ENCODE measurements at regions not wholly inside any gene's neighbourhood (a gene's known extent, or its start where the extent isn't known, plus 50 kb on each side); places are given as distances from the start of the nearest gene placed in this dataset.

DNA sequence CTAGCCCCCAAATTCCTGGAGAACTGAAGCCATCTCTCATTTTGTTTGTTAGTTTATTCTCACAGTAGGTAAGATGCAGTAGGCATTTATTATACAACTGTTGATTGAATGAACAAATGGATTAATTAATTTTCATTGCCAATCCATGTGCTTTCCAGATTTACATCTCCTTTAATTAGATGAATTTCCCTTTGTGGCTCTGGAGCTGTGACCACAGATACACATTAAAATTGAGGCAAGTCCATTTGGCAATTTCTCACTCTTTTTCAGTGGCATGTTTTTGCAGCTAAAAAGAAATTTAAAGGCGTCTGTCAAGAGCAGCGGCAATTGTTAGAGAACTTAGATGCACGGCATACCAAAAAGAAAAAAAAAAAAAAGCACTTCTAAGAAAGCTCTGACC lies 635.4 kb upstream of the SOX9 start:
- DNase-seq (ENCODE audit: extremely low read depth, insufficient read length): no peak
- no peaks in the 10 kb centered on the region for H3K36me3 ChIP-seq (ENCODE audit: control insufficient read depth, insufficient read depth, low read length)
- no peak overlapping the region for H3K4me3 ChIP-seq (replicated peaks; ENCODE audit: low read depth, low read length)
- no peaks in the 10 kb centered on the region for H3K27me3 ChIP-seq (replicated peaks; ENCODE audit: control insufficient read depth, insufficient read depth, low read length)
- TF ChIP-seq, protein P1, sequence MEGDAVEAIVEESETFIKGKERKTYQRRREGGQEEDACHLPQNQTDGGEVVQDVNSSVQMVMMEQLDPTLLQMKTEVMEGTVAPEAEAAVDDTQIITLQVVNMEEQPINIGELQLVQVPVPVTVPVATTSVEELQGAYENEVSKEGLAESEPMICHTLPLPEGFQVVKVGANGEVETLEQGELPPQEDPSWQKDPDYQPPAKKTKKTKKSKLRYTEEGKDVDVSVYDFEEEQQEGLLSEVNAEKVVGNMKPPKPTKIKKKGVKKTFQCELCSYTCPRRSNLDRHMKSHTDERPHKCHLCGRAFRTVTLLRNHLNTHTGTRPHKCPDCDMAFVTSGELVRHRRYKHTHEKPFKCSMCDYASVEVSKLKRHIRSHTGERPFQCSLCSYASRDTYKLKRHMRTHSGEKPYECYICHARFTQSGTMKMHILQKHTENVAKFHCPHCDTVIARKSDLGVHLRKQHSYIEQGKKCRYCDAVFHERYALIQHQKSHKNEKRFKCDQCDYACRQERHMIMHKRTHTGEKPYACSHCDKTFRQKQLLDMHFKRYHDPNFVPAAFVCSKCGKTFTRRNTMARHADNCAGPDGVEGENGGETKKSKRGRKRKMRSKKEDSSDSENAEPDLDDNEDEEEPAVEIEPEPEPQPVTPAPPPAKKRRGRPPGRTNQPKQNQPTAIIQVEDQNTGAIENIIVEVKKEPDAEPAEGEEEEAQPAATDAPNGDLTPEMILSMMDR (IDR thresholded peaks at IDR 0.05; ENCODE audit: insufficient read depth, low read length, poor library complexity, severe bottlenecking): no peak

DNA sequence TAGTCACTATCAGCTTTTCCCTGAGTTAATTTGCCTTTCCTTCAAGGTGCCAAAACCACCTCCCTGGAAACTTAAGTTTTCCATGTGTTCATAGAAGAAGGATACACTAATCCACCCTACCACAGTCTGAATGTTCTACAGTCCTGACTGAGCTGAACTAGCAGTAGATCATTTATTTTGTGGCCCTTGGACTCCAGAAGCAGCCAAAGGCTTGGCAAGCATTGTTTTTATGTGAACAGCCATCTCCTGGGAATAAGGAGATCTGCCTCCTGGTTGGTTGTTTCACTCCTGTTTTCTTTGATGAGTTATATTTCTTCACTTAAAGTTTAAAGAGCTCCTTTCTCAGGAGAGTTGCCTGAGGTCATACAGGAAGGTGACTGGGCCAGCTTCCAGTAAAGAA lies 634.6 kb upstream of the SOX9 start:
- TF ChIP-seq, protein P1 (IDR thresholded peaks at IDR 0.05; ENCODE audit: insufficient read depth, low read length, poor library complexity, severe bottlenecking): no peak
- no peak for DNase-seq (ENCODE audit: extremely low read depth, insufficient read length)

DNA sequence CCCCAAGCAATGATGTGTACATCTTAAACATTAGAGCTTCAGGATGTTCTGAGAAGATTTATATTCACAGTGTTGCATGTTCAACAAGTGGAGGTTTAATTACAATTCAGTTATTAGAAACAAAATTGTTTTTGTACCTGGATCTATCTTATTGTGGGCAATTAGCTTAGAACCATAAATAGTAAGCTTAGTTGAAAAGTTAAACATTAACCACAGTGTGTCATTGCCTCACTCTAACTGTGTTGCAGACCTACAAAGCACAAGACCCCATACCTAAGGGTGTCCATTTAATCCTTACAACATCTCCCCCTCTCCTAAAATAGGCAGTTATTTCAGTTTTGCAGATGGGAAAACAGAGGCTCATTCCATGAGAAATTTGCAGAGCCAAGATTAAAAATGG lies 632.0 kb upstream of the SOX9 start:
- no peak for DNase-seq (ENCODE audit: extremely low read depth, insufficient read length)
- Histone ChIP-seq H3K4me3 (replicated peaks; ENCODE audit: low read depth, low read length) (no peak overlapping the region), H3K27me3 (replicated peaks; ENCODE audit: control insufficient read depth, insufficient read depth, low read length) (no peaks in the 10 kb centered on the region), H3K36me3 (ENCODE audit: control insufficient read depth, insufficient read depth, low read length) (no peaks in the 10 kb centered on the region)
- TF ChIP-seq, protein P1 (IDR thresholded peaks at IDR 0.05; ENCODE audit: insufficient read depth, low read length, poor library complexity, severe bottlenecking): no peak

More for the DNA sequence above, 634.6 kb upstream of the SOX9 start:
- Histone ChIP-seq H3K27me3 (replicated peaks; ENCODE audit: control insufficient read depth, insufficient read depth, low read length) (no peaks in the 10 kb centered on the region), H3K4me3 (replicated peaks; ENCODE audit: low read depth, low read length) (no peak overlapping the region), H3K36me3 (ENCODE audit: control insufficient read depth, insufficient read depth, low read length) (no peaks in the 10 kb centered on the region)

DNA sequence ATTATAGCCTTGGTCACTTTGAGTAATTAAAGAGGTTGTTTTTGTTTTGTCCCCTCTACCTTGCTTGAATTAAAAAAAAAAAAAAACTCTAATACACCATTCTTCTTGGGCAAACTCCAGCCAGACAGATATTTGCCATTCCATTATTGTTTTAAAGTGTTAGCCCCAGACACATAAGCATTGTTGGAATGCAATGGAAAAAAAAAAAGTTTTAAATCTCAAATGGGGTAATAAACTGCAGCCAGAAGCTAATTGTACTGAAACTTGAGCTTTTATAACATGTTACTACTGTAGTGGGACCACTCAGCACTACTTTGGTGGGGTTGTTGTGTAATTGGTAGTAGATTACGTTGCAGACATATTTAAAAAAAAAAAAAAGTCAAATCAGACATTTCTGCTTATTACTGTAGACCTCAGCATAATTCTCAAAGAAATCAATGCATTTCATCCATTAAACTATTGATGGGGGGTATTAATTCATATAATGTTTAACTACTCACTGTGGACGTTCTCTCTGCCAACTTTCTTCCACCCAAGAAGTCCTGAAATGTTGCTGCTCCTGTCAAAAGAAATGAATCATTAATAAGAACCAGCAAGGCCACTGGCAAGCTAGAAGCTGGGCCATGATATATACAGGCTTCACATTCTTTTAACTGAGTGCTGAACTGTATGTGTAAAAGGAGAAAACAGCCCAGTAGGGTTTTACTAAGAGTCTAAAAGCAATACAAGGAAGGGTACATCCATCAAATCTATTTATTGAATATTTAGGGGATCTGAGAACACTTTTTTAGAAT lies 626.6 kb upstream of the SOX9 start:
- Histone ChIP-seq H3K27me3 (replicated peaks; ENCODE audit: control insufficient read depth, insufficient read depth, low read length) (no peaks in the 10 kb centered on the region), H3K36me3 (ENCODE audit: control insufficient read depth, insufficient read depth, low read length) (no peaks in the 10 kb centered on the region), H3K4me3 (replicated peaks; ENCODE audit: low read depth, low read length) (no peak overlapping the region)
- DNase-seq (ENCODE audit: extremely low read depth, insufficient read length): no peak
- TF ChIP-seq, protein P1 (IDR thresholded peaks at IDR 0.05; ENCODE audit: insufficient read depth, low read length, poor library complexity, severe bottlenecking): no peak

DNA sequence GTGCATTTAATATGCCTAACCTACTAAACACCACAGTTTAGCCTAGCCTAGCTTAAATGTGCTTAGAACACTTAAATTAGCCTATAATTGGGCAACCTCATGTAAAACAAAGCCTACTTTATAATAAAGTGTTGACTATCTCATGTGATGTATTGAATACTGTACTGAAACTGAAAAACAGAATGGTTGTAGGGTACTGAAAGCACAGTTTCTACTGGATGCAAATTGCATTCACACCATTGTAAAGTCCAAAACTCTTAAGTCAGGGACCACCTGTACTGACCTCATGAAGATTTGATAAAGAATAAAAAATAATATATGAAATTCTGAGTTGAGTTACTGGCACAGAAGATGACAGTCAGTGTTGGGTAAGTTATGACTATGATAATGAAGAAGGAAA lies 625.4 kb upstream of the SOX9 start:
- TF ChIP-seq, protein P1 (IDR thresholded peaks at IDR 0.05; ENCODE audit: insufficient read depth, low read length, poor library complexity, severe bottlenecking): no peak
- Histone ChIP-seq H3K4me3 (replicated peaks; ENCODE audit: low read depth, low read length) (no peak overlapping the region), H3K36me3 (ENCODE audit: control insufficient read depth, insufficient read depth, low read length) (no peaks in the 10 kb centered on the region), H3K27me3 (replicated peaks; ENCODE audit: control insufficient read depth, insufficient read depth, low read length) (no peaks in the 10 kb centered on the region)
- no peak for DNase-seq (ENCODE audit: extremely low read depth, insufficient read length)

All from GM06990 (cell line).